ENCODE measurements at regions not wholly inside any gene's neighbourhood (a gene's known extent, or its start where the extent isn't known, plus 50 kb on each side); places are given as distances from the start of the nearest gene placed in this dataset.

GRCh38 chr1:165069829-165070228 lies 286.7 kb downstream of the LMX1A start:
- no peak for TF ChIP-seq EZH2 (IDR thresholded peaks at IDR 0.05; ENCODE audit: insufficient read depth, low read length)
- no peak for TF ChIP-seq CTCF (IDR thresholded peaks at IDR 0.05; ENCODE audit: insufficient read depth, low read depth, low read length)
